ENCODE measurements at regions not wholly inside any gene's neighbourhood (a gene's known extent, or its start where the extent isn't known, plus 50 kb on each side); places are given as distances from the start of the nearest gene placed in this dataset.
"Not testable (repeated sequence)": the region's sequence is repeated elsewhere in the genome, so short reads cannot be mapped to it uniquely, and the experiment has no call there.

- Histone ChIP-seq H3K36me3 (no peaks in the 10 kb centered on the region), H3K4me1 (peaks cover 3 to 12% of the 10 kb centered on the region in 2 donors), H3K4me3 (replicated peaks in 1 of 3) (no peak overlapping the region), H3K27ac (no peak overlapping the region), H3K27me3 (no peaks in the 10 kb centered on the region), H3K9me3 (no peaks in the 10 kb centered on the region)
- DNase-seq = no peak
- intact Hi-C loops (cut with DNase I) = no loop called here
- 90 to 94% methylated on average over 7 of the region's 7 CpGs for WGBS, 2 donors
- no peak for TF ChIP-seq POLR2A (IDR thresholded peaks at IDR 0.05)
- TF ChIP-seq, protein P1, sequence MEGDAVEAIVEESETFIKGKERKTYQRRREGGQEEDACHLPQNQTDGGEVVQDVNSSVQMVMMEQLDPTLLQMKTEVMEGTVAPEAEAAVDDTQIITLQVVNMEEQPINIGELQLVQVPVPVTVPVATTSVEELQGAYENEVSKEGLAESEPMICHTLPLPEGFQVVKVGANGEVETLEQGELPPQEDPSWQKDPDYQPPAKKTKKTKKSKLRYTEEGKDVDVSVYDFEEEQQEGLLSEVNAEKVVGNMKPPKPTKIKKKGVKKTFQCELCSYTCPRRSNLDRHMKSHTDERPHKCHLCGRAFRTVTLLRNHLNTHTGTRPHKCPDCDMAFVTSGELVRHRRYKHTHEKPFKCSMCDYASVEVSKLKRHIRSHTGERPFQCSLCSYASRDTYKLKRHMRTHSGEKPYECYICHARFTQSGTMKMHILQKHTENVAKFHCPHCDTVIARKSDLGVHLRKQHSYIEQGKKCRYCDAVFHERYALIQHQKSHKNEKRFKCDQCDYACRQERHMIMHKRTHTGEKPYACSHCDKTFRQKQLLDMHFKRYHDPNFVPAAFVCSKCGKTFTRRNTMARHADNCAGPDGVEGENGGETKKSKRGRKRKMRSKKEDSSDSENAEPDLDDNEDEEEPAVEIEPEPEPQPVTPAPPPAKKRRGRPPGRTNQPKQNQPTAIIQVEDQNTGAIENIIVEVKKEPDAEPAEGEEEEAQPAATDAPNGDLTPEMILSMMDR (IDR thresholded peaks at IDR 0.05) = no peak
These were observed 132.8 kb downstream of the LAT start for GRCh38 chr16:29117631-29118030.

DNA sequence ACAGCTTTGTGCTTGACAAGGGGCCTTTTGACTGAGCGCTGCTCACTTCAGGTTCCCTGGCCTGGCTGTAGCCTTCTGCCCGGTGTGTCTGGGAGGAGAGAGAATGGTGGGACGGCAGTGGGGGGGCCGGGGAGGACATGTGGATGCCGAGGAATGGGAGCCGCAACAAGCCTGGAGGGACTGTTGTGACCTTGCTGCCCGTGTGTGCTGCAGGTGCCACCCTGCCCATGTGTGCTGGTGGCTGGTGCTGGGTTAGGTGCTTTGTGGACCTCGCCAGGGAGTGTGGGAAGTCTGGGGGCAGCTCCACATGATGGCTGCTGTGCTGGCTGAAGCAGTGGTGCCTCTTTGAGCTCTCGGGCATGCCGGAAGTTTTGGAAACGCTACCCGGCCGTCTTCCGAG, 132.1 kb downstream of the LAT start:
- H3K36me3 ChIP-seq = no peaks in the 10 kb centered on the region
- H3K9me3 ChIP-seq = no peaks in the 10 kb centered on the region
- H3K4me3 ChIP-seq (replicated peaks in 1 of 3) = no peak overlapping the region
- no peak for DNase-seq
- 88 to 91% methylated on average over 10 to 13 of the region's 14 CpGs for WGBS, 2 donors
- intact Hi-C loops (cut with DNase I) = no loop called here
- H3K27ac ChIP-seq = no peak overlapping the region
- H3K27me3 ChIP-seq = no peaks in the 10 kb centered on the region
- peaks cover 3 to 12% of the 10 kb centered on the region in 2 donors for H3K4me1 ChIP-seq
- TF ChIP-seq, protein P1 (IDR thresholded peaks at IDR 0.05) = no peak
- TF ChIP-seq POLR2A (IDR thresholded peaks at IDR 0.05) = no peak

DNA sequence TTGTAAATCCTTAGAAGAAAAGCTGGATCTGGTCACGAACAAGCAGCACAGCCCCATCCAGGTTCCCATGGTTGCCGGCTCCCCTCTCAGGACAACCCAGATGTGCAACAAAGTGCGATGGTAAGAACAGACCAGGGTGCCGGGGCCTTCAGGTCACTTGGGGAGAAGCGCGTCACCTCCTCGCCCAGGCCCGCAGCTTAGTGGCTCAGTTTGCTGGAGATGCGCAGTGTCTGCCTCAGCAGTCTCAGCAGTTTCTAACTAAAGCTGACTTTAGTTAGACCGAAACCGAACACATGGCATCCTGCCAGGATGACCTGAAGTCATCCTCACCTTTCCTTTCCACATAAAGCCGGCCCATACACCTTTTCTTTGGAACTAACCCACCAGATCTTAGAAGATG, 131.4 kb downstream of the LAT start:
- DNase-seq; intact Hi-C loops (cut with DNase I); H3K9me3 ChIP-seq; H3K27me3 ChIP-seq; H3K27ac ChIP-seq; H3K36me3 ChIP-seq; H3K4me3 ChIP-seq (replicated peaks in 1 of 3): not testable (repeated sequence)
- 81 to 94% methylated on average over 12 of the region's 12 CpGs for WGBS, 2 donors
- H3K4me1 ChIP-seq = peaks cover 3 to 12% of the 10 kb centered on the region in 2 donors

GRCh38 chr16:29115802-29116141, 130.9 kb downstream of the LAT start:
- peaks cover 3 to 12% of the 10 kb centered on the region in 2 donors for H3K4me1 ChIP-seq
- DNase-seq; H3K27me3 ChIP-seq; H3K4me3 ChIP-seq (replicated peaks in 1 of 3); H3K36me3 ChIP-seq; intact Hi-C loops (cut with DNase I); H3K27ac ChIP-seq; H3K9me3 ChIP-seq: not testable (repeated sequence)
- 39% methylated on average over 3 of the region's 3 CpGs for WGBS, 2 donors

DNA sequence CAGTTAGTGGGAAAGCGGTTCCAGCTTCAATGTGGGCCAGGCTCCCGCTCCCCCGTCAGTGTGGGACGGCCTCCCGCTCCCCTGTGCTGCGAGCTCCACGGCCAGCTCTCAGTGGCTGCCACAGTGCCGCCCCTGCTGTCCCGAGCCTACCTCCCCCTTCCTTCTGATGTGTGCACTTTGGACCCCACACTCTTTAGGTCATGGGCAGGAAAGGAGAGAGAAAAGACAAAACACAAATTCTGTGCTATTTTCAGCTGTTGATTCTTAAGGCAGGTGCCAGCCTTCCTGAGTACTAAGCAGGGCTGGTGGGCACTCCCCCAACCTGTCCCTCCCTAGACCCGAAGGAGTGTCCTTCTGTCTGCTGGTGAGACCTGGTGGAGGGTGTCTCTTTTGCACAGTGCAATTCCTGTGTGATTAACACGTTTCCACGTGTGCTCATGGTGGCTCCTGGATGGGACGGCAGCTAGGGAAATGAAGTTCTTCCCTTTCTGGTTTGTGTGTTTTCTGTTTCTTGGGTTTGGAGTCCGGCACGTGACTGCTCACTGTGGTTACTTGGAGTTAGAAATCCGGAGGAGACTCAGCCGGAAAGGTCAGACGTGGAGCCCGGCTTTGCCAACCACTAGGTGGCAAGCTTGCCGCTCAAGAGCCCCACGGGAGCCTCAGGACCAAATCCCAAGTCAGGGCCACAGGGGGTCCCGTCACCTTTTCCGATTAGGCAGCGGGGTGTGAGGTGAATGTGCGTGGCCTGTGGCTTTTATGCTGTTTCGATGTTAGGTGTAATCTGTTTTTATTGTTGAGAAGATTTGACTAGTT, 130.3 kb downstream of the LAT start:
- H3K4me3 ChIP-seq (replicated peaks in 1 of 3); H3K36me3 ChIP-seq; H3K9me3 ChIP-seq; intact Hi-C loops (cut with DNase I); H3K27me3 ChIP-seq: not testable (repeated sequence)
- WGBS, 2 donors = 17 to 29% methylated on average over 20 of the region's 26 CpGs
- TF ChIP-seq, protein P1 (IDR thresholded peaks at IDR 0.05) = peak; percentile 24 to 63 (median 35)
- peaks cover 3 to 12% of the 10 kb centered on the region in 2 donors for H3K4me1 ChIP-seq
- peak; percentile 66 to 67 for DNase-seq
- peak overlapping the region in 1 of 3 donors; percentile 38 for H3K27ac ChIP-seq

GRCh38 chr16:29114574-29114973, 129.7 kb downstream of the LAT start:
- H3K4me1 ChIP-seq = peaks cover 3 to 12% of the 10 kb centered on the region in 2 donors
- H3K4me3 ChIP-seq (replicated peaks in 1 of 3) = no peak overlapping the region
- WGBS, 2 donors = 79 to 84% methylated on average over 6 of the region's 6 CpGs
- H3K36me3 ChIP-seq = no peaks in the 10 kb centered on the region
- DNase-seq = no peak
- no peak for TF ChIP-seq POLR2A (IDR thresholded peaks at IDR 0.05)
- TF ChIP-seq, protein P1 (IDR thresholded peaks at IDR 0.05) = no peak
- no peaks in the 10 kb centered on the region for H3K27me3 ChIP-seq
- H3K9me3 ChIP-seq = no peaks in the 10 kb centered on the region
- H3K27ac ChIP-seq = no peak overlapping the region
- intact Hi-C loops (cut with DNase I) = no loop called here

DNA sequence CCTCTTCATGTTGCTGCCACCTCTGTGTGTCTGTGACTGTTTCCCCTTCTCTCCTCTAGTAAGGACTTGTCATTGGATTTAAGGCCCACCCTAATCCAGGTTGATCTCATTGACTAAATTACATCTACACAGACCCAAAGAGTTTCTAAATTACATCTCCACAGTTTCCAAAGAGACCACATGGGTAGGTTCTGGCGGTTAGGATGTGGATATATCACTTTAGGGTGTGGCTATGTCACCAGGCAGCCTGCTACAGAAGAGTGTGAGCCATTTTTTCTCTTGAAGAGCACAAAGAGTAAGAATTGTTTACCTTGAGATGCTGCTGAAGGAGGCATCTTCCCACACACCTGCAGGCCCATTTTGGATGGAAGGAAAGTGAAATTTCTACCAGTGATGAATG, 128.6 kb downstream of the LAT start:
- H3K4me1 ChIP-seq = peaks cover 3 to 12% of the 10 kb centered on the region in 2 donors
- H3K4me3 ChIP-seq (replicated peaks in 1 of 3); DNase-seq; H3K27ac ChIP-seq; H3K27me3 ChIP-seq; intact Hi-C loops (cut with DNase I); H3K36me3 ChIP-seq; H3K9me3 ChIP-seq: not testable (repeated sequence)
- WGBS, 2 donors = 86 to 88% methylated on average over 1 of the region's 1 CpG

All from thyroid gland (tissue), 4 donors.